PFSK-1 (cell line): ENCODE measurements at regions not wholly inside any gene's neighbourhood (a gene's known extent, or its start where the extent isn't known, plus 50 kb on each side); places are given as distances from the start of the nearest gene placed in this dataset.

Experiments
- FOXP2 ChIP-seq: optimal IDR thresholded peaks from 2 replicates; pipeline ENCODE3; 2011; ENCODE audit warnings: borderline replicate concordance, control low read depth, inconsistent platforms; ENCODE audit not compliant: insufficient read depth; ENCODE audit errors: extremely low read length, extremely low read depth
- POLR2AphosphoS5 ChIP-seq: IDR thresholded peaks from 2 replicates; pipeline ENCODE4 v1.6.1; 2012; ENCODE audit warnings: low read depth, mild to moderate bottlenecking, control low read depth, low read length, moderate library complexity
- SIN3A ChIP-seq: IDR thresholded peaks from 2 replicates; pipeline ENCODE4 v1.6.1; 2012; ENCODE audit warnings: mild to moderate bottlenecking, low read length, moderate library complexity, borderline replicate concordance; ENCODE audit not compliant: insufficient read depth
- TAF1 ChIP-seq: IDR thresholded peaks from 2 replicates; pipeline ENCODE4 v1.6.1; 2012; ENCODE audit warnings: low read length, control low read depth, borderline replicate concordance; ENCODE audit not compliant: insufficient read depth
- TF ChIP-seq, protein P1 (sequence below), 2 experiments: IDR thresholded peaks; 2 replicates each; pipeline versions ENCODE4 v1.6.1 to v1.8.0; 2011 to 2012; ENCODE audit warnings: low read depth in 2 of 2, low read length in 2 of 2, control low read depth in 1 of 2, inconsistent platforms in 1 of 2, mild to moderate bottlenecking in 1 of 2, moderate library complexity in 1 of 2; ENCODE audit not compliant: insufficient read depth in 1 of 2

DNA sequence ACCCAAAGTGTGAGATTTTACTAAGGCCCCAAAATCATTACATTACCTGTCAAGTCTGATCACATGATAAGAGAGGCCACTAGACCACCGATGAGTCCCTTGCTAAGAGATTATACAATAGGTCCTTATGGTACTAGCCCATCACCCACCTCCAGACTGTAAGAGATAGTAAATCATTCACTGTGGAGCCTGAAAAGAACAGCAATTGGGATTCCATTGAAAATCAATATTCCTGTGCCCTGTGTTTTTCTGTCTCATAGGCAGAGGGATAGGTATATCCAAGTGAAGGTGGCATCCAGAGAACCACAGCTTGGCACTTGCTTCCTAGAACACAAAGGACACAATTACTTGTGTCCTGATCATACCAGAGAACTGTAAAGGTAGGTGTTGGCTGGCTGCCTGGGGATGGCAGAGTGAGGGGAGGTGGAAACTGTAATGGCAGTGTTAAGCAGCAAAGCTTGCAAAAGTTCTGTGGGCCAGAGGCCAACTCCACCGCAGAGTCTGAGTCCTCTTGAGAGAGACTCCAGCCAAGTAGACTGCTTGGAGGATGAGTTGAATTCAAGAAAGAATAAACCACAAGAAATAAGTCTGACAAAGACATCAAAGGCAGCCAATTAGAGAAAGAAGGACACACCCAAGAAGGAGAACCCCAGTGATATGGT is 102.0 kb upstream of the PIEZO2 start:
- TF ChIP-seq POLR2AphosphoS5 (no peak), FOXP2 (no peak), SIN3A (no peak), TAF1 (no peak)
- TF ChIP-seq, protein P1, sequence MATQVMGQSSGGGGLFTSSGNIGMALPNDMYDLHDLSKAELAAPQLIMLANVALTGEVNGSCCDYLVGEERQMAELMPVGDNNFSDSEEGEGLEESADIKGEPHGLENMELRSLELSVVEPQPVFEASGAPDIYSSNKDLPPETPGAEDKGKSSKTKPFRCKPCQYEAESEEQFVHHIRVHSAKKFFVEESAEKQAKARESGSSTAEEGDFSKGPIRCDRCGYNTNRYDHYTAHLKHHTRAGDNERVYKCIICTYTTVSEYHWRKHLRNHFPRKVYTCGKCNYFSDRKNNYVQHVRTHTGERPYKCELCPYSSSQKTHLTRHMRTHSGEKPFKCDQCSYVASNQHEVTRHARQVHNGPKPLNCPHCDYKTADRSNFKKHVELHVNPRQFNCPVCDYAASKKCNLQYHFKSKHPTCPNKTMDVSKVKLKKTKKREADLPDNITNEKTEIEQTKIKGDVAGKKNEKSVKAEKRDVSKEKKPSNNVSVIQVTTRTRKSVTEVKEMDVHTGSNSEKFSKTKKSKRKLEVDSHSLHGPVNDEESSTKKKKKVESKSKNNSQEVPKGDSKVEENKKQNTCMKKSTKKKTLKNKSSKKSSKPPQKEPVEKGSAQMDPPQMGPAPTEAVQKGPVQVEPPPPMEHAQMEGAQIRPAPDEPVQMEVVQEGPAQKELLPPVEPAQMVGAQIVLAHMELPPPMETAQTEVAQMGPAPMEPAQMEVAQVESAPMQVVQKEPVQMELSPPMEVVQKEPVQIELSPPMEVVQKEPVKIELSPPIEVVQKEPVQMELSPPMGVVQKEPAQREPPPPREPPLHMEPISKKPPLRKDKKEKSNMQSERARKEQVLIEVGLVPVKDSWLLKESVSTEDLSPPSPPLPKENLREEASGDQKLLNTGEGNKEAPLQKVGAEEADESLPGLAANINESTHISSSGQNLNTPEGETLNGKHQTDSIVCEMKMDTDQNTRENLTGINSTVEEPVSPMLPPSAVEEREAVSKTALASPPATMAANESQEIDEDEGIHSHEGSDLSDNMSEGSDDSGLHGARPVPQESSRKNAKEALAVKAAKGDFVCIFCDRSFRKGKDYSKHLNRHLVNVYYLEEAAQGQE (IDR thresholded peaks at IDR 0.05; ENCODE audit: insufficient read depth in 1 of 2, low read depth in 2 of 2, low read length in 2 of 2): no peak

DNA sequence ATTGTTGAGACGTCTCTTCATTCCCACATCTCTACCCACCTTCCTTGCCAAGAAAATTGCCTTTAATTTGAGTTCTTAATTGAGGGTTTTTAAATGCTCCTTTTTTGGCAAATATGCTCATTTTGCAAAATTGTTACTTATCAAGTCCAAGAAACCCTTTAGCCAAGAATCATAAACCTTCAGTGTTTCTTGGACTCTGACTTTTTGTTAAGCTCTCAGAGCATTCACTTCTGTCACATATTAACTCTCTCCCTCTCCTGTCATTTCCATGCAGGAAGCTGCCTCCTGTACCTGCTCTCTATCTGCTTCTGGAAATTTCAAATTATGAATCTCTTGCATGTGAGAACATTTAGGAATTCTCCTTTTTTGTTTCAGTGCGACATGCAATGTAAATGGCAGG is 100.0 kb upstream of the PIEZO2 start:
- TF ChIP-seq, protein P1 (IDR thresholded peaks at IDR 0.05; ENCODE audit: insufficient read depth in 1 of 2, low read depth in 2 of 2, low read length in 2 of 2): no peak
- TF ChIP-seq SIN3A: no peak
- TF ChIP-seq FOXP2: no peak

DNA sequence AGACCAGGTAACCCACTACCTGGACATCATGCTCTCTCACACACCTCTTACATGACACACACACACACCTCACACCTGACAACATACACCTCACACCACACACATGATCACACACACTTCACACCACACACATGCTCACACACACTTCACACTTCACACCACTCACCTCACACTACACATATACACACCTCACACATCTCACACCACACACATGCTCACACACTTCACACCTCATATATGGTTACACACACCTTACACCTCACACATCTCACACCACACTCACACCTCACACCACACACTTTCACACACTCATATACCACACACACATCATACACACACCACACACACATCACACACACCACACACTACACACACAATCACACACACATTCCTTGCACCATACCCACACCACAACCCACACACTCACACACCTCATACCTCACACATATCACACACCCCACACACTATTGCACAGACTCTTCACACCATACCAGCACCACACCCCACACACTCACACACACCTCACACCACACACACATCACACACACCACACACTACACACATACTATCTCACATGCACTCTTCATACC is 98.1 kb upstream of the PIEZO2 start:
- TF ChIP-seq FOXP2 (no peak), TAF1 (no peak), POLR2AphosphoS5 (no peak), SIN3A (no peak)
- TF ChIP-seq, protein P1 (IDR thresholded peaks at IDR 0.05; ENCODE audit: insufficient read depth in 1 of 2, low read depth in 2 of 2, low read length in 2 of 2): no peak

DNA sequence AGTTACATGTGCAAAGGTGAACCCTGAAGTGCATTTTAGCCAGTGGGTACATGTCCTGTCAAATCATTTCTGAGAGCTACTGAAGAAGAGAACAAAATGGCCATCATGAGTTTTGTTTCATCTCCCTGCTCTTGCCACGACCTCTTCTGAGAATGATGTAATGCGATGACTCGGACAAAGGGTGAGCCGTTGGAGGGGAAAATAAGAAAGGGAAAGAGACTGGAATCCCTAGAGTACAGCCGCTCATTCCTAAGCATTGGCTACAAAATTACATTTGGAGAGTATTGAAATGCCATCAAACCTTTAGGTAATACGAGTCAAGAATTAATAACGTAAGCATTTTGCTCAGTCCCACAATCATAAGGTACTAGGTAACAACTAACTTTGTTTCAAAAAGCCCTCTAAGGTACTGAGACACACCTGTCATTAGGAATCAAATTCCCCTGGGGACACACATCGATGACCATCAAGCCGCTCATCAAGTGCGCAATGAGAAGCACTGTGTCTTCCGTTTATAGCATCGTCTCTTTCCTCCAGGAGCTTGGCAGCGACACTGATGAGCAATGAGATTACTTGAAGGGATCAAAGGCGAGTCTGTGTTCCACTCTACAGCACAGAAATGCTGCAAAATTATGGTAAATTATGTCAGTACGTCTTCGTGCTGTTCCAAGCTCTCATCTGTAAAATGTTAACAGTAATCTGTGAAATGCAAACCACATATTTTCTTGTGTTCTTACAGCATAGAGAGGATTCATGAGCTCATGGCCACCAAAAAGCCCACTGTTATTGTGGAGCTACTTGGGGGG is 97.3 kb upstream of the PIEZO2 start:
- TF ChIP-seq SIN3A: no peak
- TF ChIP-seq, protein P1 (IDR thresholded peaks at IDR 0.05; ENCODE audit: insufficient read depth in 1 of 2, low read depth in 2 of 2, low read length in 2 of 2): no peak
- TF ChIP-seq FOXP2: no peak
- TF ChIP-seq TAF1: no peak
- TF ChIP-seq POLR2AphosphoS5: no peak
